ENCODE measurements at regions not wholly inside any gene's neighbourhood (a gene's known extent, or its start where the extent isn't known, plus 50 kb on each side); places are given as distances from the start of the nearest gene placed in this dataset.

DNA sequence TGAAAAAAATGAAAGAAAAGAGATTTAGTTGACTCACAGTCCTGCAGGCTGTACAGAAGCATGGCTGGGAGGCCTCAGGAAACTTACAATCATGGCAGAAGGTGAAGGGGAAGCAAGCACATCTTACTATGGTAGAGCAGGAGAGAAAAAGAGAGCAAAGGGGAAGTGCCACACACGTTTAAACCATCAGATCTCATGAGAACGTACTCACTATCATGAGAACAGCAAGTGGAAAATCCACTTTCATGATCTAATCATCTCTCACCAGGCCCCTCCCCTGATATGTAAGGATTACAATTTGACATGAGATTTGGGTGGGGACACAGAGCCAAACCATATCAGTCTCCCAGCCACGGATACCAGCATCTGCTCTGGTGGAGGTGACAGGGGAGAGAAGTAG is 50.8 kb upstream of the CPOX start:
- DNase-seq (ENCODE audit: low read depth) = no peak
- TF ChIP-seq, protein P1, sequence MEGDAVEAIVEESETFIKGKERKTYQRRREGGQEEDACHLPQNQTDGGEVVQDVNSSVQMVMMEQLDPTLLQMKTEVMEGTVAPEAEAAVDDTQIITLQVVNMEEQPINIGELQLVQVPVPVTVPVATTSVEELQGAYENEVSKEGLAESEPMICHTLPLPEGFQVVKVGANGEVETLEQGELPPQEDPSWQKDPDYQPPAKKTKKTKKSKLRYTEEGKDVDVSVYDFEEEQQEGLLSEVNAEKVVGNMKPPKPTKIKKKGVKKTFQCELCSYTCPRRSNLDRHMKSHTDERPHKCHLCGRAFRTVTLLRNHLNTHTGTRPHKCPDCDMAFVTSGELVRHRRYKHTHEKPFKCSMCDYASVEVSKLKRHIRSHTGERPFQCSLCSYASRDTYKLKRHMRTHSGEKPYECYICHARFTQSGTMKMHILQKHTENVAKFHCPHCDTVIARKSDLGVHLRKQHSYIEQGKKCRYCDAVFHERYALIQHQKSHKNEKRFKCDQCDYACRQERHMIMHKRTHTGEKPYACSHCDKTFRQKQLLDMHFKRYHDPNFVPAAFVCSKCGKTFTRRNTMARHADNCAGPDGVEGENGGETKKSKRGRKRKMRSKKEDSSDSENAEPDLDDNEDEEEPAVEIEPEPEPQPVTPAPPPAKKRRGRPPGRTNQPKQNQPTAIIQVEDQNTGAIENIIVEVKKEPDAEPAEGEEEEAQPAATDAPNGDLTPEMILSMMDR (IDR thresholded peaks at IDR 0.05; ENCODE audit: control insufficient read depth, insufficient read depth, low read depth, low read length, missing control alignments) = no peak
- no peak overlapping the region for H3K4me3 ChIP-seq (ENCODE audit: control insufficient read depth, low read depth, low read length)

DNA sequence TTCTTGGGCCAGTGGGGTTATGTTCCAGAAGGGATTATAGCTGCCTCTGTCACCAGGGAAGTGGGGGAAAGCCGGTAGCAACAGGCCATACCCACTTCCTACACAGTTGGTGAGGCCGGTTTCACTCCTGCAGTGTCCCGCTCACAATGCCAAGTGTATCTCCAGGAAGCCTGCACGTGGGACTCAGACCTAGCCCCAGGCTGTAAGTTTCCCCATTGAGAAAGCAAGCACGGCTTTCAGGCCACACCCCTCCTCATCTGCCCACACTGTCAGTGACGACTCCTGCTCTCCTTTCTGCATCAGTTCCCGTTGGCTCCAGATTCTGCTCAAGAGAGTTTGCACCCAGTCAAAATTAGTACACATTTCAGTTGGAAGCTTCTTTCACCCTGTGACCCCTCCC is 51.6 kb upstream of the CPOX start:
- no peak for DNase-seq (ENCODE audit: low read depth)
- no peak overlapping the region for H3K4me3 ChIP-seq (ENCODE audit: control insufficient read depth, low read depth, low read length)
- TF ChIP-seq, protein P1 (IDR thresholded peaks at IDR 0.05; ENCODE audit: control insufficient read depth, insufficient read depth, low read depth, low read length, missing control alignments) = no peak

DNA sequence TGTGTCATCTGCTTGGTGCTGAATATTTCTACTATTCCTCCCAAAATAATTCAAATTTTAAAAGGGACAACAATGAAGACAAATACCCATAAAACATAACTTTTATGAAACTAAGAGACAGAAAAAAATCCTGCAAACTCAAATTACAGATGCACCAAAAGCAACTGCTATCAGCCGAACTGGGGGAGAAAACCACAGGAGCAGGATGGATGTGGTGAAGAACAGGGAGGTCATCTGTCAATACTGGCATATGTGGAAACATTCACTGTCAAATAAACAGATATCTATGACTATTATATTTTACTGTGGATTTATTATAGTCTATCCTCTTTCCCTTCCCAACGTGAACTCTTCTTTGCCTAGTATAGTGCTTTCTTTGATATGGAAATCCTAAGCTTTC is 53.3 kb upstream of the CPOX start:
- TF ChIP-seq, protein P1 (IDR thresholded peaks at IDR 0.05; ENCODE audit: control insufficient read depth, insufficient read depth, low read depth, low read length, missing control alignments) = no peak
- no peak for DNase-seq (ENCODE audit: low read depth)
- H3K4me3 ChIP-seq (ENCODE audit: control insufficient read depth, low read depth, low read length) = no peak overlapping the region

DNA sequence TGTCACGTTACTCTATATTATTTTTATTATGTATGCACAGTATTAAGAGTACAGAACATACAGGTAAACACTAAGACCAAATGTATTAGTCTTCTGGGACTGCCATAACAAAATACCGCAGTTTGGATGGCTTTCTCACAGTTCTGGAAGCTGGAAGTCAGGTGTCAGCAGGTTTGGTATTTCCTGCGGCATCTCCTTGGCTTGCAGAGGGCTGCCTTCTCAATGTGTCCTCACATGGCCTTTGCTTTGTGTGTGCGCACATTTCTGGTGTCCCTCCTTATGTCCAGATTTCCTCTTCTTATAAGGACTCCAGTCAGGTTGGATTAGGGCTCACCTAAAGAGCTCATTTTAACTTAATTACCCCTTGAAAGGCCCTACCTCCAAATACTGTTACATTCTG is 53.8 kb upstream of the CPOX start:
- no peak overlapping the region for H3K4me3 ChIP-seq (ENCODE audit: control insufficient read depth, low read depth, low read length)
- TF ChIP-seq, protein P1 (IDR thresholded peaks at IDR 0.05; ENCODE audit: control insufficient read depth, insufficient read depth, low read depth, low read length, missing control alignments) = no peak
- DNase-seq (ENCODE audit: low read depth) = no peak

DNA sequence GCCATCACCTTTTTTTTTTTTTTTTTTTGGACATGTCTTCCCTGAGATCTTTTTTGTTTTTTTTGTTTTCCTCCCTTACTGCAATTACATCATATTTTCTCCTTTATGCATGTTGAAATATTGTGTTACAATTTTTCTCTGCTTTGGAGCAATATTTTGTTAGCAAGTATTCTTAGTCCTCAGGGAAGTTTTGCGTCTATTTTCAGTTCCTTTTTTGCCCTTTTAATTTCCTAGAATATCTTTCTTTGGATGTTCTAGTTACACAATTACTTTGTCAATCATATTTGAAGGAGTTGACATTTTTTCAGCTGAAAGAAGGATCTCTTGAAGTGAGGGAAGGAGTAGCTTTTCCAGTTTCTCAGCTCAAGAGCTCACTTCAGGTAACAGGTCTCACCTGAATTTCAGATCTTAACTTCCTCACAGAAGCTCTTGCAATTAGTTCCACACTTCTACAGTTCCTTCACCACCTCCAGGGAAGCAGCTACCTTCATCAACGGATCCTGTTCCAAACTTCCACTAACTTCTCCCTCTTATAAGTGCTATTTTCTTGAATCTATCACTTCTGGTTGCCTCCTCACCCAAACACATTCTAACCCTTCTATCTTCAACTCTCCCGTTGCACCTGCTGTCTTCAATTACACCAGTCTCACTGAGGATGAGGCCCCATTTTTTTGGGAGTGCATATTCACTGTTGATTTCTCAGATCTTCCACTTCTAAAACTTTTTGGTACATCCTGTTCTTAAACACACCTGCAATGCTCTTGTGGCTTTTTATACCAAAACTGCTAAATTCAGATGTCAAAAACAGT is 57.8 kb upstream of the CPOX start:
- no peak for DNase-seq (ENCODE audit: low read depth)
- H3K4me3 ChIP-seq (ENCODE audit: control insufficient read depth, low read depth, low read length) = no peak overlapping the region
- TF ChIP-seq, protein P1 (IDR thresholded peaks at IDR 0.05; ENCODE audit: control insufficient read depth, insufficient read depth, low read depth, low read length, missing control alignments) = no peak

DNA sequence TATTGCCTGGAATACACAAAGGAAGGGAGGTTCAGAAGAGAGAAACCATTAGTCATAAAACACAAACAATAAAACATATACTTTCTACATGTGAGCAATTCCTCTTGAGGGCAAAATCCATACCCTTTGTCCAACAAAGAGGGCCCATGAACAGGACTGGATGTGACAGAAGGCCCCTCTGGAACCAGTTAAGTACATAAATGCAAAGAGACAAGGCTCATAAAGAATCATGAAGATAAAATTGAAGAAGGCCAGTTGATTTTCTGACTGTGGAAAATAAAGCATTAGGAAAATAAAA is 58.3 kb upstream of the CPOX start:
- H3K4me3 ChIP-seq (ENCODE audit: control insufficient read depth, low read depth, low read length) = no peak overlapping the region
- TF ChIP-seq, protein P1 (IDR thresholded peaks at IDR 0.05; ENCODE audit: control insufficient read depth, insufficient read depth, low read depth, low read length, missing control alignments) = no peak
- DNase-seq (ENCODE audit: low read depth) = no peak

Measured in AG09309 (cell line).